SK-N-MC (cell line): ENCODE measurements at regions not wholly inside any gene's neighbourhood (a gene's known extent, or its start where the extent isn't known, plus 50 kb on each side); places are given as distances from the start of the nearest gene placed in this dataset.

Source experiments
- EZH2 ChIP-seq: fragments of 200-600 bp; sonication (generic); IDR thresholded peaks from one replicate; pipeline ENCODE4 v1.6.1; 2017; ENCODE audit warnings: antibody characterized with exemption
- FOXP2 ChIP-seq: optimal IDR thresholded peaks from 2 replicates; pipeline ENCODE3; 2011; ENCODE audit warnings: mild to moderate bottlenecking, moderate library complexity; ENCODE audit not compliant: insufficient read depth; ENCODE audit errors: extremely low read length, control extremely low read depth
- POLR2AphosphoS5 ChIP-seq: IDR thresholded peaks from 2 replicates; pipeline ENCODE4 v1.6.1; 2012; ENCODE audit warnings: mild to moderate bottlenecking, low read depth, low read length, borderline replicate concordance

GRCh38 chr6:104472021-104472901, 387.5 kb downstream of the HACE1 start:
- TF ChIP-seq EZH2 (no peak), POLR2AphosphoS5 (no peak), FOXP2 (no peak)
